ENCODE measurements at regions not wholly inside any gene's neighbourhood (a gene's known extent, or its start where the extent isn't known, plus 50 kb on each side); places are given as distances from the start of the nearest gene placed in this dataset.

DNA sequence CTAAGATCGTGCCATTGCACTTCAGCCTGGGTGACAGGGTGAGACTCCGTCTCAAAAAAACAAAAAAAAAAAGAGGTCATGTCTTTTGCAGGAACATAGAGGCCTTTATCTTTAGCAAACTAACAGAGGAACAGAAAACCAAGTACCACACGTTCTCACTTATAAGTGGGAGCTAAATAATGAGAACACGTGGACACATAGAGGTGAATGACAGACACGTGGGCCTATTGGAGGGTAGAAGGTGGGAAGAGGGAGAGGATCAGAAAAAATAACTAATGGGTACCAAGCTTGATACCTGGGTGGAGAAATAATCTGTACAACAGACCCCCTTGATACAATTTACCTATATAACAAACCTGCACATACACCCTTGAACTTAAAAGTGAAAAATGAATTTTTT is 401.4 kb upstream of the NAALADL2 start:
- no peak for TF ChIP-seq EZH2phosphoT487 (IDR thresholded peaks at IDR 0.05; ENCODE audit: borderline replicate concordance)
- TF ChIP-seq CTCF (conservative IDR thresholded peaks at IDR 0.05; ENCODE audit: low read length), result no peak
- Histone ChIP-seq H3K79me2 (ENCODE audit: insufficient read depth, low read length) (no peaks in the 10 kb centered on the region), H3K4me3 (ENCODE audit: low read length, poor library complexity, severe bottlenecking) (no peak overlapping the region), H3F3A (ENCODE audit: low read depth) (no peaks in the 10 kb centered on the region), H3K9ac (ENCODE audit: low read depth, low read length, poor library complexity, severe bottlenecking) (no peak overlapping the region), H4K20me1 (ENCODE audit: insufficient read depth, low read length, poor library complexity, severe bottlenecking) (no peaks in the 10 kb centered on the region), H3K4me1 (ENCODE audit: insufficient read depth, low read length, poor library complexity, severe bottlenecking) (no peaks in the 10 kb centered on the region), H3K9me3 (ENCODE audit: insufficient read depth, low read depth, low read length) (no peaks in the 10 kb centered on the region), H3K27me3 (ENCODE audit: insufficient read depth, low read length, poor library complexity, severe bottlenecking) (no peaks in the 10 kb centered on the region), H3K36me3 (ENCODE audit: insufficient read depth, low read length) (no peaks in the 10 kb centered on the region), H3K9me2 (replicated peaks; ENCODE audit: low read depth, low read length) (no peaks in the 10 kb centered on the region), H3K4me2 (ENCODE audit: low read depth, low read length, poor library complexity, severe bottlenecking) (no peak overlapping the region), H2AFZ (ENCODE audit: low read length) (no peak overlapping the region)

GRCh38 chr3:174460831-174461230 is 398.3 kb upstream of the NAALADL2 start:
- Histone ChIP-seq H4K20me1 (ENCODE audit: insufficient read depth, low read length, poor library complexity, severe bottlenecking) (no peaks in the 10 kb centered on the region), H3K4me1 (ENCODE audit: insufficient read depth, low read length, poor library complexity, severe bottlenecking) (no peaks in the 10 kb centered on the region), H3K9ac (ENCODE audit: low read depth, low read length, poor library complexity, severe bottlenecking) (no peak overlapping the region), H3K27me3 (ENCODE audit: insufficient read depth, low read length, poor library complexity, severe bottlenecking) (no peaks in the 10 kb centered on the region), H3K36me3 (ENCODE audit: insufficient read depth, low read length) (no peaks in the 10 kb centered on the region), H3K79me2 (ENCODE audit: insufficient read depth, low read length) (no peaks in the 10 kb centered on the region), H3F3A (ENCODE audit: low read depth) (no peaks in the 10 kb centered on the region), H3K4me3 (ENCODE audit: low read length, poor library complexity, severe bottlenecking) (no peak overlapping the region), H3K9me2 (replicated peaks; ENCODE audit: low read depth, low read length) (no peaks in the 10 kb centered on the region), H3K9me3 (ENCODE audit: insufficient read depth, low read depth, low read length) (no peaks in the 10 kb centered on the region), H2AFZ (ENCODE audit: low read length) (no peak overlapping the region), H3K4me2 (ENCODE audit: low read depth, low read length, poor library complexity, severe bottlenecking) (no peak overlapping the region)
- TF ChIP-seq CTCF (conservative IDR thresholded peaks at IDR 0.05; ENCODE audit: low read length) (no peak), EZH2phosphoT487 (IDR thresholded peaks at IDR 0.05; ENCODE audit: borderline replicate concordance) (no peak)

DNA sequence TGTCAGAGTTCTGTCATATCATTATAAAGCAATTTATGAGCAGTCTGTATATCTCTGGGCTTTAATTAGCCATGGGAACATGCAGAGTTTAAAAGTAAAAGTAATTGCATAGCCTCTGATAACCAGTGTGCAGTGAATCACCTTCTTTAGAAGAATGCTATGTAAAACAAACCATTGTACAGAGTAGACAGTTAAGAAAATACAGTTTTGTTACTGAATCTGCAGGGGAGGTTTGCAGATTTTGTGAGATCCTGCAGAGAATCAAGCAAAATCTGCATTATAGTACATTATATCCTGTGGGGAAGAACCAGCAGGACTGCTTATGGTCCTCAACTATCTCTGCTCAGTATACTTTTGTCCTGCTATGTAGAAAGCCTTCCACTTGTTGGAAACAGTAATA is 396.2 kb upstream of the NAALADL2 start:
- H3K4me2 ChIP-seq (ENCODE audit: low read depth, low read length, poor library complexity, severe bottlenecking), result no peak overlapping the region
- H3F3A ChIP-seq (ENCODE audit: low read depth), result no peaks in the 10 kb centered on the region
- H3K4me1 ChIP-seq (ENCODE audit: insufficient read depth, low read length, poor library complexity, severe bottlenecking), result no peaks in the 10 kb centered on the region
- no peaks in the 10 kb centered on the region for H3K79me2 ChIP-seq (ENCODE audit: insufficient read depth, low read length)
- no peak overlapping the region for H2AFZ ChIP-seq (ENCODE audit: low read length)
- TF ChIP-seq EZH2phosphoT487 (IDR thresholded peaks at IDR 0.05; ENCODE audit: borderline replicate concordance) (no peak), CTCF (conservative IDR thresholded peaks at IDR 0.05; ENCODE audit: low read length) (no peak)
- H3K9me3 ChIP-seq (ENCODE audit: insufficient read depth, low read depth, low read length), result no peaks in the 10 kb centered on the region
- H3K9me2 ChIP-seq (replicated peaks; ENCODE audit: low read depth, low read length), result no peaks in the 10 kb centered on the region
- H3K36me3 ChIP-seq (ENCODE audit: insufficient read depth, low read length), result no peaks in the 10 kb centered on the region
- no peak overlapping the region for H3K4me3 ChIP-seq (ENCODE audit: low read length, poor library complexity, severe bottlenecking)
- no peaks in the 10 kb centered on the region for H3K27me3 ChIP-seq (ENCODE audit: insufficient read depth, low read length, poor library complexity, severe bottlenecking)
- H4K20me1 ChIP-seq (ENCODE audit: insufficient read depth, low read length, poor library complexity, severe bottlenecking), result no peaks in the 10 kb centered on the region
- H3K9ac ChIP-seq (ENCODE audit: low read depth, low read length, poor library complexity, severe bottlenecking), result no peak overlapping the region

Data from Loucy (cell line).